Neural cell (in vitro differentiated cells): ENCODE measurements at regions not wholly inside any gene's neighbourhood (a gene's known extent, or its start where the extent isn't known, plus 50 kb on each side); places are given as distances from the start of the nearest gene placed in this dataset.

Source experiments
- H2AFZ ChIP-seq: fragments of 200-600, 300-800 bp; sonication (generic), shearing (Covaris generic); 2 replicates; pipeline ENCODE4 v1.6.0; 2014; ENCODE audit warnings: low read depth, mild to moderate bottlenecking, antibody characterized with exemption, low read length, moderate library complexity
- H3F3A ChIP-seq: fragments of 200-600 bp; shearing (Covaris generic); 2 replicates; pipeline ENCODE4 v1.6.1; 2016; ENCODE audit warnings: mild to moderate bottlenecking, moderate library complexity, mixed read lengths, antibody characterized with exemption, low read length; ENCODE audit not compliant: insufficient read depth, poor library complexity, severe bottlenecking
- H3K27ac ChIP-seq: fragments of 200-600, 300-800 bp; sonication (generic), shearing (Covaris generic); 2 replicates; pipeline ENCODE4 v1.5.1; 2014; ENCODE audit warnings: mild to moderate bottlenecking, low read length, moderate library complexity
- H3K27me3 ChIP-seq: fragments of 300-800, 200-600 bp; sonication (generic), shearing (Covaris generic); 2 replicates; pipeline ENCODE4 v1.6.0; 2014; ENCODE audit warnings: mild to moderate bottlenecking, low read depth, low read length, moderate library complexity; ENCODE audit not compliant: insufficient read depth
- H3K36me3 ChIP-seq: fragments of 300-800, 200-600 bp; sonication (generic), shearing (Covaris generic); 2 replicates; pipeline ENCODE4 v1.5.1; 2014; ENCODE audit warnings: mild to moderate bottlenecking, antibody characterized with exemption, low read length, moderate library complexity; ENCODE audit not compliant: insufficient read depth
- H3K4me2 ChIP-seq: fragments of 300-800, 200-600 bp; sonication (generic), shearing (Covaris generic); 2 replicates; pipeline ENCODE4 v1.6.0; 2014; ENCODE audit warnings: mild to moderate bottlenecking, low read length
- H3K4me3 ChIP-seq: fragments of 300-800, 200-600 bp; sonication (generic), shearing (Covaris generic); 2 replicates; pipeline ENCODE4 v1.5.1; 2014; ENCODE audit warnings: mild to moderate bottlenecking, low read length, moderate library complexity
- H3K79me2 ChIP-seq: fragments of 200-600 bp; shearing (Covaris generic); replicated peaks from 2 replicates; pipeline ENCODE4 v1.6.0; 2014; ENCODE audit warnings: mild to moderate bottlenecking, low read length, moderate library complexity; ENCODE audit not compliant: insufficient read depth
- H3K9ac ChIP-seq: fragments of 300-800, 200-600 bp; sonication (generic), shearing (Covaris generic); 2 replicates; pipeline ENCODE4 v1.6.1; 2016; ENCODE audit warnings: mild to moderate bottlenecking, low read length, mixed read lengths
- H3K9me2 ChIP-seq: fragments of 200-600 bp; shearing (Covaris generic); 2 replicates; pipeline ENCODE4 v1.6.1; 2016; ENCODE audit warnings: mild to moderate bottlenecking, low read length, mixed read lengths; ENCODE audit not compliant: insufficient read depth
- H3K9me3 ChIP-seq: fragments of 200-600, 300-800 bp; sonication (generic), shearing (Covaris generic); 2 replicates; pipeline ENCODE4 v1.6.1; 2016; ENCODE audit warnings: mild to moderate bottlenecking, mixed run types, low read length, moderate library complexity, mixed read lengths
- H4K20me1 ChIP-seq: fragments of 200-600 bp; shearing (Covaris generic); 2 replicates; pipeline ENCODE4 v1.6.1; 2016; ENCODE audit warnings: mild to moderate bottlenecking, mixed run types; ENCODE audit not compliant: insufficient read depth
- EP300 ChIP-seq: fragments of 450-650 bp; conservative IDR thresholded peaks from 2 replicates; pipeline ENCODE4 v1.6.1; 2014; ENCODE audit warnings: antibody characterized with exemption, mild to moderate bottlenecking, moderate library complexity; ENCODE audit not compliant: poor library complexity, severe bottlenecking
- EZH2 ChIP-seq: fragments of 200-600, 300-800 bp; shearing (Covaris generic), sonication (generic); IDR thresholded peaks from 2 replicates; pipeline ENCODE4 v1.6.1; 2014; ENCODE audit warnings: antibody characterized with exemption, low read length, borderline replicate concordance, mild to moderate bottlenecking; ENCODE audit not compliant: insufficient read depth, poor library complexity, severe bottlenecking
- MXI1 ChIP-seq: fragments of 450-650 bp; conservative IDR thresholded peaks from 2 replicates; pipeline ENCODE4 v1.6.1; 2014; ENCODE audit warnings: antibody characterized with exemption, mild to moderate bottlenecking; ENCODE audit not compliant: poor library complexity, severe bottlenecking
- POLR2AphosphoS5 ChIP-seq: IDR thresholded peaks from 2 replicates; pipeline ENCODE4 v1.6.1; 2012
- RAD21 ChIP-seq: fragments of 450-650 bp; conservative IDR thresholded peaks from 2 replicates; pipeline ENCODE4 v1.6.1; 2014; ENCODE audit warnings: antibody characterized with exemption, mild to moderate bottlenecking, moderate library complexity
- SMC3 ChIP-seq: fragments of 450-650 bp; conservative IDR thresholded peaks from 2 replicates; pipeline ENCODE4 v1.6.1; 2014; ENCODE audit warnings: antibody characterized with exemption, mild to moderate bottlenecking, moderate library complexity; ENCODE audit not compliant: poor library complexity
- TAF1 ChIP-seq: IDR thresholded peaks from 2 replicates; pipeline ENCODE4 v1.6.1; 2012; ENCODE audit warnings: low read depth
- TF ChIP-seq, protein P1 (sequence below): fragments of 450-650 bp; IDR thresholded peaks from 2 replicates; pipeline ENCODE4 v1.5.1; 2014; ENCODE audit warnings: antibody characterized with exemption, mild to moderate bottlenecking, moderate library complexity; ENCODE audit not compliant: poor library complexity, severe bottlenecking
- TF ChIP-seq, protein P2 (sequence below): IDR thresholded peaks from 2 replicates; pipeline ENCODE4 v1.6.1; 2012; ENCODE audit warnings: borderline replicate concordance

DNA sequence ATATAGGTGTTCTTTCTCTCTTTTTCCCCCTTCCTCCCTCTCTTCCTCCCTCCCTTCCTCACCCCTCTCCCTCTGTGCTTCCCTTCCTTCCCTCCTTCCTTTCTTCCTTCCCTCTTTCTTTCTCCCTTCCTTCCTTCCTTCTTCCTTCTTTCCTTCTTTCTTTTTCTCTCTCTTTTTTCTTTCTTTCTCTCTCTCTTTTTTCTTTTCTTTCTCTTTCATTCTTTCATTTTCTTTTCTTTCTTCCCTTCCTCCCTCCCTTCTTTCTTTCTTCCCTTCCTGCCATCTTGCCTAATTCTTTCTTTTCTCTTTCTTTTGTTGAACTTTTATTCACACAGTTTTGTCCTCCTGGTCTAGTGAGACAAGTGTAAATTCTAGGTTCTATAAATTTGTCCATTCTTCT is 1595.6 kb downstream of the SI start:
- no peaks in the 10 kb centered on the region for H3K36me3 ChIP-seq
- TF ChIP-seq SMC3, result no peak
- TF ChIP-seq TAF1, result no peak
- TF ChIP-seq, protein P1, sequence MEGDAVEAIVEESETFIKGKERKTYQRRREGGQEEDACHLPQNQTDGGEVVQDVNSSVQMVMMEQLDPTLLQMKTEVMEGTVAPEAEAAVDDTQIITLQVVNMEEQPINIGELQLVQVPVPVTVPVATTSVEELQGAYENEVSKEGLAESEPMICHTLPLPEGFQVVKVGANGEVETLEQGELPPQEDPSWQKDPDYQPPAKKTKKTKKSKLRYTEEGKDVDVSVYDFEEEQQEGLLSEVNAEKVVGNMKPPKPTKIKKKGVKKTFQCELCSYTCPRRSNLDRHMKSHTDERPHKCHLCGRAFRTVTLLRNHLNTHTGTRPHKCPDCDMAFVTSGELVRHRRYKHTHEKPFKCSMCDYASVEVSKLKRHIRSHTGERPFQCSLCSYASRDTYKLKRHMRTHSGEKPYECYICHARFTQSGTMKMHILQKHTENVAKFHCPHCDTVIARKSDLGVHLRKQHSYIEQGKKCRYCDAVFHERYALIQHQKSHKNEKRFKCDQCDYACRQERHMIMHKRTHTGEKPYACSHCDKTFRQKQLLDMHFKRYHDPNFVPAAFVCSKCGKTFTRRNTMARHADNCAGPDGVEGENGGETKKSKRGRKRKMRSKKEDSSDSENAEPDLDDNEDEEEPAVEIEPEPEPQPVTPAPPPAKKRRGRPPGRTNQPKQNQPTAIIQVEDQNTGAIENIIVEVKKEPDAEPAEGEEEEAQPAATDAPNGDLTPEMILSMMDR, result no peak
- TF ChIP-seq MXI1, result no peak
- TF ChIP-seq EP300, result no peak
- TF ChIP-seq, protein P2, sequence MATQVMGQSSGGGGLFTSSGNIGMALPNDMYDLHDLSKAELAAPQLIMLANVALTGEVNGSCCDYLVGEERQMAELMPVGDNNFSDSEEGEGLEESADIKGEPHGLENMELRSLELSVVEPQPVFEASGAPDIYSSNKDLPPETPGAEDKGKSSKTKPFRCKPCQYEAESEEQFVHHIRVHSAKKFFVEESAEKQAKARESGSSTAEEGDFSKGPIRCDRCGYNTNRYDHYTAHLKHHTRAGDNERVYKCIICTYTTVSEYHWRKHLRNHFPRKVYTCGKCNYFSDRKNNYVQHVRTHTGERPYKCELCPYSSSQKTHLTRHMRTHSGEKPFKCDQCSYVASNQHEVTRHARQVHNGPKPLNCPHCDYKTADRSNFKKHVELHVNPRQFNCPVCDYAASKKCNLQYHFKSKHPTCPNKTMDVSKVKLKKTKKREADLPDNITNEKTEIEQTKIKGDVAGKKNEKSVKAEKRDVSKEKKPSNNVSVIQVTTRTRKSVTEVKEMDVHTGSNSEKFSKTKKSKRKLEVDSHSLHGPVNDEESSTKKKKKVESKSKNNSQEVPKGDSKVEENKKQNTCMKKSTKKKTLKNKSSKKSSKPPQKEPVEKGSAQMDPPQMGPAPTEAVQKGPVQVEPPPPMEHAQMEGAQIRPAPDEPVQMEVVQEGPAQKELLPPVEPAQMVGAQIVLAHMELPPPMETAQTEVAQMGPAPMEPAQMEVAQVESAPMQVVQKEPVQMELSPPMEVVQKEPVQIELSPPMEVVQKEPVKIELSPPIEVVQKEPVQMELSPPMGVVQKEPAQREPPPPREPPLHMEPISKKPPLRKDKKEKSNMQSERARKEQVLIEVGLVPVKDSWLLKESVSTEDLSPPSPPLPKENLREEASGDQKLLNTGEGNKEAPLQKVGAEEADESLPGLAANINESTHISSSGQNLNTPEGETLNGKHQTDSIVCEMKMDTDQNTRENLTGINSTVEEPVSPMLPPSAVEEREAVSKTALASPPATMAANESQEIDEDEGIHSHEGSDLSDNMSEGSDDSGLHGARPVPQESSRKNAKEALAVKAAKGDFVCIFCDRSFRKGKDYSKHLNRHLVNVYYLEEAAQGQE, result no peak
- TF ChIP-seq RAD21, result no peak
- no peak for TF ChIP-seq POLR2AphosphoS5
- TF ChIP-seq EZH2, result no peak
- no peak overlapping the region for H3K4me3 ChIP-seq
- H3K27me3 ChIP-seq, result no peaks in the 10 kb centered on the region
- no peaks in the 10 kb centered on the region for H4K20me1 ChIP-seq
- no peaks in the 10 kb centered on the region for H3F3A ChIP-seq
- no peaks in the 10 kb centered on the region for H3K9me3 ChIP-seq
- no peak overlapping the region for H3K9ac ChIP-seq
- H2AFZ ChIP-seq, result no peak overlapping the region
- no peak overlapping the region for H3K27ac ChIP-seq
- no peaks in the 10 kb centered on the region for H3K9me2 ChIP-seq
- H3K4me2 ChIP-seq, result no peak overlapping the region
- no peaks in the 10 kb centered on the region for H3K79me2 ChIP-seq

DNA sequence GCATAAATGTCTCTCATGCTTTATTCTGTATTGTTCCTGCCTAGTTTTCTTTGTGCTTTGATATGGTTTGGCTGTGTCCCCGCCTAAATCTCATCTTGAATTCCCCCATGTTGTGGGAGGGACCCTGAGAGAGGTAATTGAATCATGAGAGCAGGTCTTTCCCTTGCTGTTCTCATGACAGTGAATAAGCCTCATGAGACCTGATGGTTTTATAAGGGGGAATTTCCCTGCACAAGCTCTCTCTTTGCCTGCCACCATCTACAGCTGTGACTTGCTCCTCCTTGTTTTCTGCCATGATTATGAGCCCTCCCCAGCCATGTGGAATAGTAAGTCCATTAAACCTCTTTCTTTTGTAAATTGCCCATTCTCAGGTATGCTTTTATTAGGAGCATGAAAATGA is 1596.6 kb downstream of the SI start:
- no peak overlapping the region for H3K4me3 ChIP-seq
- H3K4me2 ChIP-seq, result no peak overlapping the region
- H3F3A ChIP-seq, result no peaks in the 10 kb centered on the region
- H4K20me1 ChIP-seq, result no peaks in the 10 kb centered on the region
- H2AFZ ChIP-seq, result no peak overlapping the region
- H3K27ac ChIP-seq, result no peak overlapping the region
- TF ChIP-seq, protein P1, result no peak
- no peak for TF ChIP-seq EZH2
- no peaks in the 10 kb centered on the region for H3K36me3 ChIP-seq
- H3K9ac ChIP-seq, result no peak overlapping the region
- H3K27me3 ChIP-seq, result no peaks in the 10 kb centered on the region
- no peaks in the 10 kb centered on the region for H3K9me3 ChIP-seq
- H3K9me2 ChIP-seq, result no peaks in the 10 kb centered on the region
- H3K79me2 ChIP-seq, result no peaks in the 10 kb centered on the region
